Stimulated activated naive B cell treated with anti-CD40 and anti-IgM and Interleukin-4, amounts not matched to agents 10 μg/mL and 1 μg/mL and 100 μg/mL, for 72 hours (primary cell): ENCODE measurements at regions not wholly inside any gene's neighbourhood (a gene's known extent, or its start where the extent isn't known, plus 50 kb on each side); places are given as distances from the start of the nearest gene placed in this dataset.
"Not testable (repeated sequence)": the region's sequence is repeated elsewhere in the genome, so short reads cannot be mapped to it uniquely, and the experiment has no call there.

ENCODE experiments used
- ATAC-seq, 2 donors: fragments of 150-1000 bp; cut with Tn5 transposase; replicated peaks; 2 replicates each; pipeline ENCODE4 v1.10.0; 2021; ENCODE audit warnings: moderate library complexity in 1 of 2
- DNase-seq: peaks from one replicate; pipeline ENCODE4 v3.0.0; 2021
- H3K27ac Mint-ChIP-seq: one replicate; pipeline ENCODE4 v1.8.0; 2022; ENCODE audit warnings: mild to moderate bottlenecking, mixed read lengths
- H3K27me3 Mint-ChIP-seq, 2 donors: one replicate each; pipeline ENCODE4 v1.8.0; 2022; ENCODE audit warnings: mixed read lengths in 2 of 2
- H3K36me3 Mint-ChIP-seq, 2 donors: one replicate each; pipeline ENCODE4 v1.8.0; 2022; ENCODE audit warnings: mixed read lengths in 2 of 2, mild to moderate bottlenecking in 1 of 2
- H3K4me1 Mint-ChIP-seq, 2 donors: one replicate each; pipeline ENCODE4 v1.8.0; 2022; ENCODE audit warnings: mixed read lengths in 2 of 2, mild to moderate bottlenecking in 1 of 2
- H3K4me3 Mint-ChIP-seq, 2 donors: one replicate each; pipeline ENCODE4 v1.8.0; 2022; ENCODE audit warnings: mild to moderate bottlenecking in 2 of 2, mixed read lengths in 2 of 2, moderate library complexity in 1 of 2
- H3K9me3 Mint-ChIP-seq, 2 donors: one replicate each; pipeline ENCODE4 v1.8.0; 2022; ENCODE audit warnings: mixed read lengths in 2 of 2, mild to moderate bottlenecking in 1 of 2

- Mint-ChIP-seq H3K36me3 (no peaks in the 10 kb centered on the region), H3K4me3 (no peak overlapping the region), H3K9me3 (peaks cover 0 to 3% of the 10 kb centered on the region in 2 donors), H3K27me3 (peaks cover 3 to 7% of the 10 kb centered on the region in 2 donors), H3K4me1 (no peaks in the 10 kb centered on the region), H3K27ac (peak overlapping the region; percentile 11)
- ATAC-seq (peak; percentile 87 to 97), DNase-seq (peak; percentile 7)
Observed at GRCh38 chr7:20466543-20467021, 135.9 kb downstream of the ITGB8 start.

- DNase-seq, result no peak
- Mint-ChIP-seq H3K9me3 (no peaks in the 10 kb centered on the region), H3K27ac (no peak overlapping the region), H3K27me3 (peaks cover 10% of the 10 kb centered on the region in 2 donors), H3K36me3 (no peaks in the 10 kb centered on the region), H3K4me1 (no peaks in the 10 kb centered on the region), H3K4me3 (no peak overlapping the region)
- no peak for ATAC-seq
Observed at GRCh38 chr7:20470082-20470481, 139.4 kb downstream of the ITGB8 start.

- H3K36me3 Mint-ChIP-seq, result no peaks in the 10 kb centered on the region
- ATAC-seq (no peak), DNase-seq (no peak)
- H3K27ac Mint-ChIP-seq, result no peak overlapping the region
- H3K27me3 Mint-ChIP-seq, result peaks cover 10% of the 10 kb centered on the region in 2 donors
- H3K4me1 Mint-ChIP-seq, result no peaks in the 10 kb centered on the region
- H3K4me3 Mint-ChIP-seq, result no peak overlapping the region
- H3K9me3 Mint-ChIP-seq, result no peaks in the 10 kb centered on the region
Observed at GRCh38 chr7:20470726-20471125, 140.0 kb downstream of the ITGB8 start.

- H3K4me1 Mint-ChIP-seq, result no peaks in the 10 kb centered on the region
- H3K27me3 Mint-ChIP-seq, result peaks cover 10% of the 10 kb centered on the region in 2 donors
- ATAC-seq (no peak), DNase-seq (no peak)
- H3K4me3 Mint-ChIP-seq, result no peak overlapping the region
- no peaks in the 10 kb centered on the region for H3K9me3 Mint-ChIP-seq
- H3K36me3 Mint-ChIP-seq, result no peaks in the 10 kb centered on the region
- no peak overlapping the region for H3K27ac Mint-ChIP-seq
Observed at GRCh38 chr7:20474249-20474648, 141.2 kb upstream of the ABCB5 start.

- Mint-ChIP-seq H3K27me3 (peaks cover 10% of the 10 kb centered on the region in 2 donors), H3K27ac (no peak overlapping the region)
- ATAC-seq, result no peak
Observed at GRCh38 chr7:20475756-20476155, 139.7 kb upstream of the ABCB5 start.

GRCh38 chr7:20477067-20477466 is 138.4 kb upstream of the ABCB5 start:
- no peak for ATAC-seq
- H3K9me3 Mint-ChIP-seq, result no peaks in the 10 kb centered on the region
- H3K27ac Mint-ChIP-seq, result no peak overlapping the region
- H3K4me3 Mint-ChIP-seq, result no peak overlapping the region
- peaks cover 1 to 6% of the 10 kb centered on the region in 2 donors for H3K27me3 Mint-ChIP-seq
- H3K4me1 Mint-ChIP-seq, result no peaks in the 10 kb centered on the region
- no peak for DNase-seq
- no peaks in the 10 kb centered on the region for H3K36me3 Mint-ChIP-seq

More at GRCh38 chr7:20475756-20476155, 139.7 kb upstream of the ABCB5 start:
- H3K4me1 Mint-ChIP-seq, result no peaks in the 10 kb centered on the region
- no peaks in the 10 kb centered on the region for H3K36me3 Mint-ChIP-seq
- DNase-seq, result no peak
- no peak overlapping the region for H3K4me3 Mint-ChIP-seq
- no peaks in the 10 kb centered on the region for H3K9me3 Mint-ChIP-seq

- Mint-ChIP-seq H3K4me3 (no peak overlapping the region), H3K27ac (no peak overlapping the region), H3K9me3 (no peaks in the 10 kb centered on the region), H3K27me3 (peaks cover 0 to 6% of the 10 kb centered on the region in 2 donors), H3K36me3 (no peaks in the 10 kb centered on the region), H3K4me1 (no peaks in the 10 kb centered on the region)
- DNase-seq (no peak), ATAC-seq (no peak)
Observed at GRCh38 chr7:20479706-20480105, 135.8 kb upstream of the ABCB5 start.

- no peaks in the 10 kb centered on the region for H3K36me3 Mint-ChIP-seq
- no peak overlapping the region for H3K4me3 Mint-ChIP-seq
- H3K27me3 Mint-ChIP-seq, result peaks cover 0 to 6% of the 10 kb centered on the region in 2 donors
- no peak for ATAC-seq
- DNase-seq, result no peak
- H3K27ac Mint-ChIP-seq, result no peak overlapping the region
- no peaks in the 10 kb centered on the region for H3K4me1 Mint-ChIP-seq
- peaks cover 0 to 7% of the 10 kb centered on the region in 2 donors for H3K9me3 Mint-ChIP-seq
Observed at GRCh38 chr7:20482071-20482470, 133.4 kb upstream of the ABCB5 start.

GRCh38 chr7:20484356-20484755 is 131.1 kb upstream of the ABCB5 start:
- no peak for ATAC-seq
- Mint-ChIP-seq H3K9me3 (peaks cover 16 to 17% of the 10 kb centered on the region in 2 donors), H3K27ac (no peak overlapping the region), H3K27me3 (peaks cover 0 to 6% of the 10 kb centered on the region in 2 donors), H3K4me3 (no peak overlapping the region), H3K4me1 (no peaks in the 10 kb centered on the region), H3K36me3 (peaks cover 0 to 3% of the 10 kb centered on the region in 2 donors)
- no peak for DNase-seq

GRCh38 chr7:20488850-20489249 is 126.6 kb upstream of the ABCB5 start:
- H3K4me3 Mint-ChIP-seq, result no peak overlapping the region
- no peaks in the 10 kb centered on the region for H3K27me3 Mint-ChIP-seq
- DNase-seq (no peak), ATAC-seq (no peak)
- peaks cover 19 to 23% of the 10 kb centered on the region in 2 donors for H3K9me3 Mint-ChIP-seq
- no peaks in the 10 kb centered on the region for H3K4me1 Mint-ChIP-seq
- H3K27ac Mint-ChIP-seq, result no peak overlapping the region
- H3K36me3 Mint-ChIP-seq, result peaks cover 0 to 3% of the 10 kb centered on the region in 2 donors

- no peak for DNase-seq
- no peak for ATAC-seq
- Mint-ChIP-seq H3K4me3 (no peak overlapping the region), H3K9me3 (peaks cover 20 to 23% of the 10 kb centered on the region in 2 donors), H3K27me3 (peaks cover 0 to 14% of the 10 kb centered on the region in 2 donors), H3K4me1 (no peaks in the 10 kb centered on the region), H3K36me3 (peaks cover 0 to 3% of the 10 kb centered on the region in 2 donors), H3K27ac (no peak overlapping the region)
Observed at GRCh38 chr7:20491284-20491683, 124.2 kb upstream of the ABCB5 start.

- H3K27me3 Mint-ChIP-seq, result peaks cover 6 to 15% of the 10 kb centered on the region in 2 donors
Observed at GRCh38 chr7:20494566-20494965, 120.9 kb upstream of the ABCB5 start.

GRCh38 chr7:20501473-20501872 is 114.0 kb upstream of the ABCB5 start:
- DNase-seq, H3K27me3 Mint-ChIP-seq, ATAC-seq, H3K4me1 Mint-ChIP-seq, H3K4me3 Mint-ChIP-seq, H3K36me3 Mint-ChIP-seq, H3K27ac Mint-ChIP-seq: not testable (repeated sequence)
- H3K9me3 Mint-ChIP-seq, result peaks cover 23 to 24% of the 10 kb centered on the region in 2 donors

More at GRCh38 chr7:20494566-20494965, 120.9 kb upstream of the ABCB5 start:
- ATAC-seq (no peak), DNase-seq (no peak)
- Mint-ChIP-seq H3K27ac (no peak overlapping the region), H3K9me3 (peaks cover 22 to 30% of the 10 kb centered on the region in 2 donors), H3K36me3 (no peaks in the 10 kb centered on the region), H3K4me3 (no peak overlapping the region), H3K4me1 (no peaks in the 10 kb centered on the region)

- no peak for ATAC-seq
- DNase-seq, result no peak
- Mint-ChIP-seq H3K27me3 (peaks cover 0 to 3% of the 10 kb centered on the region in 2 donors), H3K4me3 (no peak overlapping the region), H3K9me3 (peaks cover 7 to 15% of the 10 kb centered on the region in 2 donors), H3K27ac (no peak overlapping the region), H3K36me3 (no peaks in the 10 kb centered on the region), H3K4me1 (peaks cover 3 to 5% of the 10 kb centered on the region in 2 donors)
Observed at GRCh38 chr7:20503278-20503950, 112.1 kb upstream of the ABCB5 start.

- ATAC-seq (no peak), DNase-seq (no peak)
- Mint-ChIP-seq H3K4me1 (peaks cover 4 to 7% of the 10 kb centered on the region in 2 donors), H3K27ac (no peak overlapping the region), H3K36me3 (no peaks in the 10 kb centered on the region), H3K4me3 (no peak overlapping the region), H3K27me3 (no peaks in the 10 kb centered on the region), H3K9me3 (peaks cover under 1 to 10% of the 10 kb centered on the region in 2 donors)
Observed at GRCh38 chr7:20504060-20504459, 111.4 kb upstream of the ABCB5 start.
